Spleen (tissue), 11 donors: ENCODE measurements at regions not wholly inside any gene's neighbourhood (a gene's known extent, or its start where the extent isn't known, plus 50 kb on each side); places are given as distances from the start of the nearest gene placed in this dataset.

Source experiments
- DNase-seq: peaks from one replicate; pipeline ENCODE4 v3.0.0-alpha.2; 2020
- H3K27ac ChIP-seq, 8 donors: fragments of 200-600 bp; sonication (generic) in 7 of 8; 1 replicate in 4 of 8; 2 replicates in 4 of 8; pipeline versions ENCODE4 v1.5.0 to v1.8.0; 2016 to 2021; ENCODE audit warnings: inconsistent platforms in 4 of 8, mild to moderate bottlenecking in 4 of 8, moderate library complexity in 1 of 8
- H3K27me3 ChIP-seq, 7 donors: fragments of 200-600 bp; sonication (generic) in 6 of 7; replicated peaks in 1 of 7; 1 replicate in 4 of 7; 2 replicates in 3 of 7; pipeline versions ENCODE4 v1.5.0 to v1.8.0; 2016 to 2021; ENCODE audit warnings: inconsistent platforms in 3 of 7, mild to moderate bottlenecking in 1 of 7
- H3K36me3 ChIP-seq, 6 donors: fragments of 200-600 bp; sonication (generic) in 5 of 6; 1 replicate in 4 of 6; 2 replicates in 2 of 6; pipeline versions ENCODE4 v1.5.0 to v1.8.0; 2016 to 2021; ENCODE audit warnings: inconsistent platforms in 2 of 6
- H3K4me1 ChIP-seq, 6 donors: fragments of 200-600 bp; sonication (generic) in 5 of 6; 1 replicate in 3 of 6; 2 replicates in 3 of 6; pipeline versions ENCODE4 v1.5.0 to v1.8.0; 2016 to 2021; ENCODE audit warnings: inconsistent platforms in 3 of 6
- H3K4me3 ChIP-seq, 8 donors: fragments of 200-600 bp; sonication (generic) in 7 of 8; 1 replicate in 4 of 8; 2 replicates in 4 of 8; pipeline versions ENCODE4 v1.5.0 to v1.8.0; 2016 to 2021; ENCODE audit warnings: inconsistent platforms in 4 of 8, mild to moderate bottlenecking in 4 of 8, moderate library complexity in 2 of 8
- H3K9me3 ChIP-seq, 8 donors: fragments of 200-600 bp; sonication (generic) in 7 of 8; 1 replicate in 4 of 8; 2 replicates in 4 of 8; pipeline versions ENCODE4 v1.5.0 to v1.8.0; 2016 to 2021; ENCODE audit warnings: inconsistent platforms in 4 of 8
- POLR2A ChIP-seq, 3 donors: fragments of 450-650 bp; IDR thresholded peaks; one replicate each; pipeline ENCODE4 v1.5.1; 2017; ENCODE audit warnings: antibody characterized with exemption in 3 of 3, mild to moderate bottlenecking in 1 of 3
- POLR2AphosphoS5 ChIP-seq, 3 donors: sonication (generic); formaldehyde crosslinking; IDR thresholded peaks; one replicate each; pipeline ENCODE4 v1.5.1; 2017; ENCODE audit warnings: antibody characterized with exemption in 3 of 3
- WGBS, 5 donors: extraction: QIAGEN DNeasy Blood & Tissue Kit in 3 of 5; methylation state at CpG; one replicate each; pipeline versions ENCODE4 v1.1.5 to v1.1.7; 2013 to 2018; 5-methylcytosine and 5-hydroxymethylcytosine counted together
- intact Hi-C: fragments of 100-400 bp; cut with DNase I; formaldehyde crosslinking; loops from one replicate; pipeline ENCODE4 v1.15.0; 2023; ENCODE audit warnings: low total_unique reads
- TF ChIP-seq, protein P1 (sequence below), 11 experiments: fragments of 200-600 bp in 7 of 11; fragments of 450-650 bp in 4 of 11; sonication (generic) in 4 of 11; IDR thresholded peaks in 8 of 11; conservative IDR thresholded peaks in 3 of 11; 1 replicate in 7 of 11; 2 replicates in 4 of 11; pipeline versions ENCODE4 v1.4.0 to v1.8.0; 2016 to 2021; ENCODE audit warnings: antibody characterized with exemption in 11 of 11, inconsistent platforms in 4 of 11, mild to moderate bottlenecking in 1 of 11
- donor health status: healthy with polysubstance abuse.
- donor health status: DM: no; HTN: no; CAD: no; lungs with moderate emphysema.
- donor health status: DM: no; HTN: no; CAD: no.
- donor health status: Bipolar disorder and iron deficiency.
- donor health status: healthy.
- donor health status: DM: no; HTN: no; CAD: no.
- donor health status: DM: yes; HTN: yes; CAD: no.

DNA sequence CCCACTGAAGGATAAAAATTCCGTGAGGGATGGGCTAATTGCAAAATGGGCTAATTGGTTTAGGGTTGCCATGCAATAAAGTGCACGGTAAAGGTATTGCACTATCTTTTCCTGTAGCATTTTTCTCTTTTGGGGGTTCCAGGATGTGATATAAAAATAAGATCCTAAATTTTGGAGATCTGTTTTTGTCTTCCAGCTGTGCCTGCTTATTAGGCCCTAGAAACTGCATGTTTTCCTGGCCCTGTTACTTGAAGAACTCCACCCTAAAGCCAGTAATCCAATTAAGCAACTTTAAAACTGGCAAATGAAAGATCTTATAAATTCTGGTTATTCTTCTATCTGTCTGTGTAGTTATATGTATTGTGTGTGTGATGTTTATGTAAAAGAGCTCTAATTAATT is 2489.6 kb downstream of the PCDH9 start:
- Histone ChIP-seq H3K27ac (no peak overlapping the region), H3K4me1 (no peaks in the 10 kb centered on the region), H3K4me3 (no peak overlapping the region), H3K9me3 (peaks cover 0 to 49% (median 27%) of the 10 kb centered on the region in 8 donors), H3K27me3 (no peaks in the 10 kb centered on the region), H3K36me3 (no peaks in the 10 kb centered on the region)
- 61 to 78% (median 76%) methylated on average over 2 of the region's 2 CpGs for WGBS, 5 donors
- intact Hi-C loops = no loop called here
- no peak for DNase-seq
- TF ChIP-seq, protein P1, sequence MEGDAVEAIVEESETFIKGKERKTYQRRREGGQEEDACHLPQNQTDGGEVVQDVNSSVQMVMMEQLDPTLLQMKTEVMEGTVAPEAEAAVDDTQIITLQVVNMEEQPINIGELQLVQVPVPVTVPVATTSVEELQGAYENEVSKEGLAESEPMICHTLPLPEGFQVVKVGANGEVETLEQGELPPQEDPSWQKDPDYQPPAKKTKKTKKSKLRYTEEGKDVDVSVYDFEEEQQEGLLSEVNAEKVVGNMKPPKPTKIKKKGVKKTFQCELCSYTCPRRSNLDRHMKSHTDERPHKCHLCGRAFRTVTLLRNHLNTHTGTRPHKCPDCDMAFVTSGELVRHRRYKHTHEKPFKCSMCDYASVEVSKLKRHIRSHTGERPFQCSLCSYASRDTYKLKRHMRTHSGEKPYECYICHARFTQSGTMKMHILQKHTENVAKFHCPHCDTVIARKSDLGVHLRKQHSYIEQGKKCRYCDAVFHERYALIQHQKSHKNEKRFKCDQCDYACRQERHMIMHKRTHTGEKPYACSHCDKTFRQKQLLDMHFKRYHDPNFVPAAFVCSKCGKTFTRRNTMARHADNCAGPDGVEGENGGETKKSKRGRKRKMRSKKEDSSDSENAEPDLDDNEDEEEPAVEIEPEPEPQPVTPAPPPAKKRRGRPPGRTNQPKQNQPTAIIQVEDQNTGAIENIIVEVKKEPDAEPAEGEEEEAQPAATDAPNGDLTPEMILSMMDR (IDR thresholded peaks at IDR 0.05 in 8 of 11, conservative IDR thresholded peaks at IDR 0.05 in 3 of 11) = no peak
- no peak for TF ChIP-seq POLR2AphosphoS5 (IDR thresholded peaks at IDR 0.05)
- TF ChIP-seq POLR2A (IDR thresholded peaks at IDR 0.05) = no peak

- intact Hi-C loops = no loop called here
- Histone ChIP-seq H3K36me3 (no peaks in the 10 kb centered on the region), H3K4me3 (no peak overlapping the region), H3K4me1 (no peaks in the 10 kb centered on the region), H3K9me3 (peaks cover 0 to 4% (median 0%) of the 10 kb centered on the region in 8 donors), H3K27me3 (no peaks in the 10 kb centered on the region), H3K27ac (no peak overlapping the region)
- TF ChIP-seq POLR2A (IDR thresholded peaks at IDR 0.05) = no peak
- TF ChIP-seq POLR2AphosphoS5 (IDR thresholded peaks at IDR 0.05) = no peak
- TF ChIP-seq, protein P1 (IDR thresholded peaks at IDR 0.05 in 8 of 11, conservative IDR thresholded peaks at IDR 0.05 in 3 of 11) = no peak
- DNase-seq = no peak
- 84 to 91% (median 85%) methylated on average over 7 of the region's 7 CpGs for WGBS, 5 donors
Observed at GRCh38 chr13:64725492-64725891, 2504.6 kb downstream of the PCDH9 start.

- Histone ChIP-seq H3K4me1 (no peaks in the 10 kb centered on the region), H3K36me3 (no peaks in the 10 kb centered on the region), H3K27me3 (no peaks in the 10 kb centered on the region), H3K27ac (no peak overlapping the region), H3K9me3 (peaks cover 0 to 3% (median 0%) of the 10 kb centered on the region in 8 donors), H3K4me3 (no peak overlapping the region)
- WGBS, 5 donors = 34 to 67% (median 58%) methylated on average over 2 of the region's 2 CpGs
- TF ChIP-seq POLR2AphosphoS5 (IDR thresholded peaks at IDR 0.05) = no peak
- TF ChIP-seq, protein P1 (IDR thresholded peaks at IDR 0.05 in 8 of 11, conservative IDR thresholded peaks at IDR 0.05 in 3 of 11) = no peak
- TF ChIP-seq POLR2A (IDR thresholded peaks at IDR 0.05) = no peak
- no peak for DNase-seq
- intact Hi-C loops = no loop called here
Observed at GRCh38 chr13:64723724-64724123, 2506.4 kb downstream of the PCDH9 start.

DNA sequence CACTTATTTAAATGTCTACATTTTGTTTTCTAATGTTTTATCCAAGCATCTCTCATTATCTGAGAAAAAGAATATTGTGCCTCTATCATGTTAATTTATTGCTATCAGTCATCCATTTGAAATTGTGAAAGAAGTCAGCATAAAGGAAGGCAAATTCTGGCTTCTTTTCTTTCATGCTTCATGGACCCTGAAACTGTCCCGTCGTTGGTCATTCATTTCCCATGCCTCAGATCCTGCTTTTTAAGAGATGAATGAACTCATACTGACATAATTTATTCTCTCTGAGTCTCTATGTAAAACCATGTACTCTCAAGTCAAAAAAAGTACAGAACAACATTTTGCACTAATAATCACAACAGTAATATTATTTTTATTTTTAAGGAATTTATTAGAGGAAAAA is 2512.0 kb downstream of the PCDH9 start:
- H3K27ac ChIP-seq = no peak overlapping the region
- intact Hi-C loops = no loop called here
- TF ChIP-seq POLR2A (IDR thresholded peaks at IDR 0.05) (no peak), POLR2AphosphoS5 (IDR thresholded peaks at IDR 0.05) (no peak)
- TF ChIP-seq, protein P1 (IDR thresholded peaks at IDR 0.05 in 8 of 11, conservative IDR thresholded peaks at IDR 0.05 in 3 of 11) = no peak

More for the DNA sequence above, 2512.0 kb downstream of the PCDH9 start:
- H3K9me3 ChIP-seq = peaks cover 0 to 3% (median 0%) of the 10 kb centered on the region in 8 donors
- WGBS, 5 donors = 80 to 86% (median 84%) methylated on average over 2 of the region's 2 CpGs
- no peaks in the 10 kb centered on the region for H3K27me3 ChIP-seq
- H3K4me3 ChIP-seq = no peak overlapping the region
- no peaks in the 10 kb centered on the region for H3K36me3 ChIP-seq
- DNase-seq = no peak
- no peaks in the 10 kb centered on the region for H3K4me1 ChIP-seq
